Activated CD8-positive, alpha-beta T cell treated with anti-CD3 and anti-CD28 coated beads for 36 hours (primary cell): ENCODE measurements at regions not wholly inside any gene's neighbourhood (a gene's known extent, or its start where the extent isn't known, plus 50 kb on each side); places are given as distances from the start of the nearest gene placed in this dataset.

Source experiments
- ATAC-seq: fragments of 200-7000 bp; cut with Tn5 transposase; one replicate; pipeline ENCODE4 v1.10.0; 2021; ENCODE audit warnings: mild to moderate bottlenecking, moderate library complexity
- CTCF ChIA-PET: fragments of 350-600 bp; sonication (Branson Sonifier 250); formaldehyde crosslinking; loops from one replicate; lab custom pipeline; 2021; ENCODE audit warnings: antibody characterized with exemption; lab: Charles Lee
- POLR2A ChIA-PET: fragments of 350-600 bp; sonication (Branson Sonifier 250); formaldehyde crosslinking; loops from one replicate; lab custom pipeline; 2021; ENCODE audit warnings: antibody characterized with exemption; lab: Charles Lee
- DNase-seq: peaks from one replicate; pipeline ENCODE4 v3.0.0-alpha.2; 2020
- H3K27ac Mint-ChIP-seq: one replicate; pipeline ENCODE4 v1.8.0; 2021; ENCODE audit warnings: mild to moderate bottlenecking, mixed read lengths
- H3K27me3 Mint-ChIP-seq: one replicate; pipeline ENCODE4 v1.8.0; 2021; ENCODE audit warnings: mixed read lengths
- H3K36me3 Mint-ChIP-seq: one replicate; pipeline ENCODE4 v1.8.0; 2021; ENCODE audit warnings: low read depth, mixed read lengths
- H3K4me1 Mint-ChIP-seq: one replicate; pipeline ENCODE4 v1.8.0; 2021; ENCODE audit warnings: low read depth, mixed read lengths
- H3K4me3 Mint-ChIP-seq: one replicate; pipeline ENCODE4 v1.8.0; 2021; ENCODE audit warnings: mild to moderate bottlenecking, moderate library complexity, mixed read lengths
- H3K9me3 Mint-ChIP-seq: one replicate; pipeline ENCODE4 v1.8.0; 2021; ENCODE audit warnings: mixed read lengths
- CTCF ChIP-seq: fragments of 200-600 bp; IDR thresholded peaks from one replicate; pipeline ENCODE4 v1.8.0; 2022; ENCODE audit warnings: antibody characterized with exemption, mild to moderate bottlenecking
- intact Hi-C: fragments of 100-400 bp; cut with micrococcal nuclease; formaldehyde crosslinking; loops from one replicate; pipeline ENCODE4 v1.10.0; 2022

- no peaks in the 10 kb centered on the region for H3K36me3 Mint-ChIP-seq
- intact Hi-C loops: no loop called here
- no peak for TF ChIP-seq CTCF
- H3K4me1 Mint-ChIP-seq: no peaks in the 10 kb centered on the region
- no peaks in the 10 kb centered on the region for H3K27me3 Mint-ChIP-seq
- ATAC-seq (no peak), DNase-seq (no peak)
- H3K4me3 Mint-ChIP-seq: no peak overlapping the region
- no peak overlapping the region for H3K27ac Mint-ChIP-seq
- H3K9me3 Mint-ChIP-seq: peaks cover 16% of the 10 kb centered on the region
- POLR2A ChIA-PET: no interaction called here
- CTCF ChIA-PET: no interaction called here
Observed at GRCh38 chr7:68491523-68492358, 1106.5 kb upstream of the AUTS2 start.

- intact Hi-C loops: no loop called here
- peaks cover 14% of the 10 kb centered on the region for H3K9me3 Mint-ChIP-seq
Observed at GRCh38 chr7:68492359-68492690, 1106.0 kb upstream of the AUTS2 start.

GRCh38 chr7:68503400-68503799 is 1094.9 kb upstream of the AUTS2 start:
- H3K9me3 Mint-ChIP-seq: peaks cover 24% of the 10 kb centered on the region
- intact Hi-C loops: no loop called here
- ChIA-PET CTCF (no interaction called here), POLR2A (no interaction called here)
- H3K4me3 Mint-ChIP-seq: no peak overlapping the region
- H3K27ac Mint-ChIP-seq: no peak overlapping the region
- no peak for TF ChIP-seq CTCF
- DNase-seq (no peak), ATAC-seq (no peak)
- H3K27me3 Mint-ChIP-seq: no peaks in the 10 kb centered on the region
- H3K4me1 Mint-ChIP-seq: no peaks in the 10 kb centered on the region
- H3K36me3 Mint-ChIP-seq: no peaks in the 10 kb centered on the region

More at GRCh38 chr7:68492359-68492690, 1106.0 kb upstream of the AUTS2 start:
- CTCF ChIA-PET: no interaction called here
- TF ChIP-seq CTCF: no peak
- no peaks in the 10 kb centered on the region for H3K4me1 Mint-ChIP-seq
- DNase-seq (no peak), ATAC-seq (no peak)
- no peak overlapping the region for H3K27ac Mint-ChIP-seq
- H3K4me3 Mint-ChIP-seq: no peak overlapping the region
- POLR2A ChIA-PET: no interaction called here
- H3K36me3 Mint-ChIP-seq: no peaks in the 10 kb centered on the region
- no peaks in the 10 kb centered on the region for H3K27me3 Mint-ChIP-seq

GRCh38 chr7:68504716-68505115 is 1093.6 kb upstream of the AUTS2 start:
- DNase-seq (no peak), ATAC-seq (no peak)
- Mint-ChIP-seq H3K36me3 (no peaks in the 10 kb centered on the region), H3K4me1 (no peaks in the 10 kb centered on the region), H3K9me3 (peaks cover 24% of the 10 kb centered on the region), H3K27me3 (no peaks in the 10 kb centered on the region), H3K4me3 (no peak overlapping the region), H3K27ac (no peak overlapping the region)
- ChIA-PET POLR2A (no interaction called here), CTCF (no interaction called here)
- no peak for TF ChIP-seq CTCF
- intact Hi-C loops: no loop called here

GRCh38 chr7:68505721-68506120 is 1092.6 kb upstream of the AUTS2 start:
- Mint-ChIP-seq H3K9me3 (peaks cover 30% of the 10 kb centered on the region), H3K27me3 (no peaks in the 10 kb centered on the region), H3K27ac (no peak overlapping the region), H3K4me3 (no peak overlapping the region), H3K36me3 (no peaks in the 10 kb centered on the region), H3K4me1 (no peaks in the 10 kb centered on the region)
- no peak for ATAC-seq
- intact Hi-C loops: no loop called here
- TF ChIP-seq CTCF: no peak
- CTCF ChIA-PET: no interaction called here
- no peak for DNase-seq
- POLR2A ChIA-PET: no interaction called here
